Neuronal stem cell (in vitro differentiated cells): ENCODE measurements at regions not wholly inside any gene's neighbourhood (a gene's known extent, or its start where the extent isn't known, plus 50 kb on each side); places are given as distances from the start of the nearest gene placed in this dataset.

Experiments used
- DNase-seq: peaks from one replicate; pipeline ENCODE4 v3.0.0-alpha.2; 2013; ENCODE audit warnings: low spot score
- H2AFZ ChIP-seq: one replicate; pipeline ENCODE4 v1.6.1; 2013; ENCODE audit warnings: mild to moderate bottlenecking, low read length, inconsistent platforms
- H2AK5ac ChIP-seq: 2 replicates; pipeline ENCODE4 v1.6.1; 2013; ENCODE audit warnings: low read depth, mild to moderate bottlenecking, inconsistent platforms, low read length, moderate library complexity, mixed read lengths
- H2BK120ac ChIP-seq: 2 replicates; pipeline ENCODE4 v1.6.1; 2013; ENCODE audit warnings: low read depth, mild to moderate bottlenecking, inconsistent platforms, low read length, moderate library complexity, mixed read lengths
- H2BK12ac ChIP-seq: one replicate; pipeline ENCODE4 v1.6.1; 2013; ENCODE audit warnings: low read length, inconsistent platforms
- H2BK15ac ChIP-seq: 2 replicates; pipeline ENCODE4 v1.6.1; 2013; ENCODE audit warnings: mild to moderate bottlenecking, low read length, inconsistent platforms, mixed read lengths
- H2BK5ac ChIP-seq: one replicate; pipeline ENCODE4 v1.6.1; 2013; ENCODE audit warnings: inconsistent platforms, mild to moderate bottlenecking, low read length, moderate library complexity
- H3K14ac ChIP-seq: one replicate; pipeline ENCODE4 v1.6.1; 2013; ENCODE audit warnings: low read length, inconsistent platforms
- H3K18ac ChIP-seq: 2 replicates; pipeline ENCODE4 v1.6.1; 2013; ENCODE audit warnings: low read length, inconsistent platforms
- H3K23ac ChIP-seq: 2 replicates; pipeline ENCODE4 v1.6.1; 2013; ENCODE audit warnings: low read depth, mild to moderate bottlenecking, mixed read lengths, low read length, inconsistent platforms; ENCODE audit not compliant: poor library complexity
- H3K27ac ChIP-seq: replicated peaks from 3 replicates; pipeline ENCODE4 v1.5.1; 2013; ENCODE audit warnings: low read length, inconsistent platforms
- H3K27me3 ChIP-seq, 3 experiments: 2 replicates each; pipeline ENCODE4 v1.6.1; 2013; ENCODE audit warnings: low read length in 3 of 3, mild to moderate bottlenecking in 2 of 3, inconsistent platforms in 1 of 3, low read depth in 1 of 3, mixed read lengths in 1 of 3, moderate library complexity in 1 of 3; ENCODE audit not compliant: control insufficient read depth in 3 of 3, insufficient read depth in 3 of 3
- H3K36me3 ChIP-seq, 2 donors: replicated peaks in 1 of 2; 2 replicates each; pipeline ENCODE4 v1.6.1; 2013; ENCODE audit warnings: low read length in 2 of 2; ENCODE audit not compliant: control insufficient read depth in 2 of 2, insufficient read depth in 2 of 2
- H3K4ac ChIP-seq: 2 replicates; pipeline ENCODE4 v1.6.1; 2013; ENCODE audit warnings: inconsistent platforms, mild to moderate bottlenecking, low read length, moderate library complexity
- H3K4me1 ChIP-seq, 2 donors: 1 replicate in 1 of 2; 2 replicates in 1 of 2; pipeline ENCODE4 v1.6.1; 2013; ENCODE audit warnings: low read length in 2 of 2, low read depth in 1 of 2; ENCODE audit not compliant: control insufficient read depth in 2 of 2, insufficient read depth in 1 of 2
- H3K4me2 ChIP-seq: one replicate; pipeline ENCODE4 v1.6.1; 2013; ENCODE audit warnings: mild to moderate bottlenecking, low read length, inconsistent platforms; ENCODE audit not compliant: insufficient read depth, poor library complexity, severe bottlenecking
- H3K4me3 ChIP-seq, 2 donors: 2 replicates each; pipeline ENCODE4 v1.5.1; 2013; ENCODE audit warnings: low read length in 2 of 2, mild to moderate bottlenecking in 2 of 2, inconsistent platforms in 1 of 2, moderate library complexity in 1 of 2
- H3K79me1 ChIP-seq: one replicate; pipeline ENCODE4 v1.6.1; 2013; ENCODE audit warnings: low read depth, mild to moderate bottlenecking, inconsistent platforms, low read length, moderate library complexity
- H3K9ac ChIP-seq: one replicate; pipeline ENCODE4 v1.6.1; 2013; ENCODE audit warnings: mild to moderate bottlenecking, low read depth, low read length, inconsistent platforms; ENCODE audit not compliant: poor library complexity
- H3K9me3 ChIP-seq, 2 donors: replicated peaks in 1 of 2; 2 replicates each; pipeline versions ENCODE3 to v1.6.1; 2013; ENCODE audit warnings: low read length in 2 of 2, mild to moderate bottlenecking in 2 of 2, inconsistent platforms in 1 of 2, low read depth in 1 of 2, mixed read lengths in 1 of 2, moderate library complexity in 1 of 2; ENCODE audit not compliant: control insufficient read depth in 2 of 2, insufficient read depth in 1 of 2
- H4K8ac ChIP-seq: one replicate; pipeline ENCODE4 v1.6.1; 2013; ENCODE audit warnings: low read depth, mild to moderate bottlenecking, inconsistent platforms, low read length, moderate library complexity
- H4K91ac ChIP-seq: one replicate; pipeline ENCODE4 v1.6.1; 2013; ENCODE audit warnings: low read length, low read depth, mild to moderate bottlenecking, inconsistent platforms; ENCODE audit not compliant: poor library complexity
- WGBS, 2 donors: extraction: QIAGEN DNeasy Blood & Tissue Kit; methylation state at CpG; one replicate each; pipeline ENCODE4 v1.1.7; 2013; ENCODE audit warnings: missing lambda C conversion rate in 2 of 2, mixed read lengths in 1 of 2; ENCODE audit not compliant: insufficient read length in 2 of 2, insufficient replicate concordance in 1 of 2; ENCODE audit errors: extremely low coverage in 2 of 2; 5-methylcytosine and 5-hydroxymethylcytosine counted together

DNA sequence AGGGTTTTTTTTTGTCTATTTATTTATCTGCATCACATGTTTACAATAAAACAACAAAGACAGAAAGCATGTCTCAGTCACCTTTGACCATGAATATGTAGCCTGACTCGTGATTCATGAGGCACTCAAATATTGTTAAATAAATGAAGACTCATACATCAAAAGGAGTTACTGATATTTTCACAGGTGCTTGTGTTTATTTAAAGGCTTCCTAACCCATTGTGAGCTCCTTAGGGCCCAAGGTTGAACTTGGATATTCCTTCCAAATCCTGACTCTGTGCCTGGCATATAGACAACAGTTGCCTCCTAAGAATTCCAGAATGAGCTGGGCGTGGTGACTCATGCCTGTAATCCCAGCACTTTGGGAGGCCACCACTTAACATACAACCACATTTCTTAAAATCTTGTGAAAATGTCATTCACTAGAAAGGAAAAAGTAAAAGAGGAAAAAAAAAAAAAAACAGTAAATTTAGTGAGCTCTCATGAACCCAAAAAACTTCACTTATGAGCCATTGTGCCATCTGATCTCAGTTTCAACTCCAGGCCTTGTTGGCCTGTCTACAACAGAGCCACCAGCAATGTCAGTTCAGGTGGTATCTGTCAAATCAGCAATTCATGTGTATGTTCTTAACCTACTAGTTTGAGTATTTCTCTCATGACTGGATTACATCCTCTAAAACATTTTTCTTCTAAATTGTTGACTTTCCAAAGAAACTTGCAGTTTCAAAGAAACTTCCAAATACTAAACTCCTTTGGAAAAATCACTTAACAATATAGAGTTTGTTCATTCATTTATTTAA is 162.7 kb upstream of the MARCKS start:
- no CpG with 5 or more reads among the region's 2 CpGs for WGBS, 2 donors
- Histone ChIP-seq H3K27me3 (no peaks in the 10 kb centered on the region), H3K4me3 (no peak overlapping the region), H2AK5ac (no peak overlapping the region), H3K4me2 (no peak overlapping the region), H2AFZ (no peak overlapping the region), H3K79me1 (no peaks in the 10 kb centered on the region), H3K9me3 (no peaks in the 10 kb centered on the region), H2BK15ac (no peak overlapping the region), H3K14ac (no peak overlapping the region), H2BK5ac (no peak overlapping the region), H4K91ac (no peak overlapping the region), H3K9ac (no peak overlapping the region), H3K4me1 (no peaks in the 10 kb centered on the region), H3K18ac (no peak overlapping the region), H3K36me3 (no peaks in the 10 kb centered on the region), H4K8ac (no peak overlapping the region), H2BK12ac (no peak overlapping the region), H3K23ac (no peak overlapping the region), H2BK120ac (no peak overlapping the region), H3K4ac (no peak overlapping the region), H3K27ac (no peak overlapping the region)
- DNase-seq: no peak

DNA sequence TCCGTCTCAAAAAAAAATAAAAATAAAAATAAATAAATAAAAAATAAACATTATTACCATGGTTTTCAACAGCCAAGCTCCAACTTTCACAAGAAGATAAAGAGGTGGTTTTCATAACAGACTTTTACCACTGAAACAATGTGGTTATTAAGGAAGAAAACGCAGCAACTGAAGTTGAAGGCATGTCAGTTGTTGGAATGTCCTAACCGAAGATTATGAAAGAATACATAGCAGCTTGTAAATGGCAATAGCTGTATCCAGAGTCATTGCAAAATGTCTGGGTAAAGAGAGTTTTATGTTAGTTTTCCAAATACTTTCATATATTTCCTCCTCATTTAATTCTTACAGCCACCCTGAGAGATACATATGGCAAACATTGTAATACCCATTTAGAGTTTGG is 161.6 kb upstream of the MARCKS start:
- no peaks in the 10 kb centered on the region for H3K4me1 ChIP-seq
- H3K4me2 ChIP-seq: no peak overlapping the region
- H4K91ac ChIP-seq: no peak overlapping the region
- H3K27ac ChIP-seq: no peak overlapping the region
- no peaks in the 10 kb centered on the region for H3K36me3 ChIP-seq
- H2AFZ ChIP-seq: no peak overlapping the region
- H3K27me3 ChIP-seq: no peaks in the 10 kb centered on the region
- H3K9me3 ChIP-seq: no peaks in the 10 kb centered on the region
- H4K8ac ChIP-seq: no peak overlapping the region
- no peaks in the 10 kb centered on the region for H3K79me1 ChIP-seq
- H2BK120ac ChIP-seq: no peak overlapping the region
- no peak overlapping the region for H3K4me3 ChIP-seq
- H2BK5ac ChIP-seq: no peak overlapping the region
- H3K9ac ChIP-seq: no peak overlapping the region
- no peak overlapping the region for H3K18ac ChIP-seq
- no peak overlapping the region for H3K14ac ChIP-seq
- no peak overlapping the region for H3K4ac ChIP-seq
- WGBS, 2 donors: no CpG with 5 or more reads among the region's 3 CpGs
- no peak overlapping the region for H2BK12ac ChIP-seq
- no peak overlapping the region for H2BK15ac ChIP-seq
- H2AK5ac ChIP-seq: no peak overlapping the region
- DNase-seq: no peak
- no peak overlapping the region for H3K23ac ChIP-seq

DNA sequence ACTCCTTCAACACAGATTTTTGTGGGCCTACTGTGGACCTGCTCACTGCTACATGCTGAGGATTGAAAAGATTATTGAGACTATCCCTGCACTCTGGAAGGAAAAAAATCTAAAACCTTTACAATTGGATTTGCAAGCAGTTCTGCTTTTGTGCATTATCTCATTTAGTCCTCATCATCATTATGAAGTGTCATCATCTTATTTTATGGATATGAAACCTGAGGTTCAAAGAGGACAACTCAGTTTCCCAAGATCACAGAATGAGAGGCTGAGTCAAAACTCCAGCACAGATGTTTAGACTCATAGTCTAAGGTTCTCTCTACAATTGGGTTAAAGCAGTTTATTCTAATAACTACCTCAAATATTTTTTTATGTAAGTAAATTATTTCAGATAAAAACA is 160.2 kb upstream of the MARCKS start:
- H3K79me1 ChIP-seq: no peaks in the 10 kb centered on the region
- H4K8ac ChIP-seq: no peak overlapping the region
- no peak for DNase-seq
- H3K18ac ChIP-seq: no peak overlapping the region
- no peaks in the 10 kb centered on the region for H3K27me3 ChIP-seq
- H2BK5ac ChIP-seq: no peak overlapping the region
- no peak overlapping the region for H3K27ac ChIP-seq
- H3K14ac ChIP-seq: no peak overlapping the region
- H2AFZ ChIP-seq: no peak overlapping the region
- no peaks in the 10 kb centered on the region for H3K9me3 ChIP-seq
- H2BK120ac ChIP-seq: no peak overlapping the region
- no peak overlapping the region for H4K91ac ChIP-seq
- no peak overlapping the region for H3K9ac ChIP-seq
- no peaks in the 10 kb centered on the region for H3K4me1 ChIP-seq
- H2AK5ac ChIP-seq: no peak overlapping the region
- no peak overlapping the region for H3K4ac ChIP-seq
- H2BK15ac ChIP-seq: no peak overlapping the region
- no peak overlapping the region for H3K4me2 ChIP-seq
- no peak overlapping the region for H3K23ac ChIP-seq
- H3K4me3 ChIP-seq: no peak overlapping the region
- no peak overlapping the region for H2BK12ac ChIP-seq
- H3K36me3 ChIP-seq: no peaks in the 10 kb centered on the region

DNA sequence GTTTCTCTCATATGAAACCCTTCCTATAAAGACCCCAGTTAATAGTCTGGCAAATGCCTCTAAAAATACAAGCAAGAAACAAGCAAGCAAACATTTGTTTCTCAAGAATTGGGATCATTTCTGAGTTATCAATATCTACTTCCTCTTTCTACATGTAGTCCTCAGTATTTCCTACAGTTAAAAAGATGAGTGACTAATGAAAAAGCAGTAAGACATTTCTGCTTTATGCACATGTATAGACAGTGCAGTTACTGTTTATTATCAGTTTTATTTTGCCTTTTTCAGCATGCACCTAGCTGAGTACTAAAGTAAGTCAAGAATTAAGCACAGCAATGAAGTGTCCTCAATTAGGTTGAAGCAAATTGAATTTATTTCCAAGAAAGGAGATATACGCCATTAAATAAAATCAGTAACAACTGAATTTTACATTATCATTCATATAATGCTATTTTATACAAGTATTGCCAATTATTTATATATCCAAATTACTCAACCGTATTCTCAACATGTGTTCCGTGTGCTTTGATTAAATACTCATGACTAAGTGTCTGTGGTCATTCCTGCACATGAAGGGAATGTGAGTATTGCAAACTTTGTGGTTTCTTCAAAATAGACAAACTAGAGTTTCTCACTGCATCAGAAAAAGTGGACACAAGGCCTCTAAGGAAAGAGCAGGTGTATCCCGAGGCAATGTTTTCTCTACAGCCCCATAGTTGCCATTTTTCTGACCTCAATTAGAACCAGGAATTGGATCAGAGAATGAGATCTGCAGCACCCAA is 159.3 kb upstream of the MARCKS start:
- H2BK120ac ChIP-seq: no peak overlapping the region
- no peak overlapping the region for H2BK12ac ChIP-seq
- no peak overlapping the region for H3K14ac ChIP-seq
- H4K8ac ChIP-seq: no peak overlapping the region
- no peak overlapping the region for H2AFZ ChIP-seq
- no peaks in the 10 kb centered on the region for H3K27me3 ChIP-seq
- H2BK5ac ChIP-seq: no peak overlapping the region
- no peak overlapping the region for H3K23ac ChIP-seq
- H3K18ac ChIP-seq: no peak overlapping the region
- H3K79me1 ChIP-seq: no peaks in the 10 kb centered on the region
- WGBS, 2 donors: no CpG with 5 or more reads among the region's 4 CpGs
- no peak overlapping the region for H3K27ac ChIP-seq
- no peak overlapping the region for H2AK5ac ChIP-seq
- H4K91ac ChIP-seq: no peak overlapping the region
- DNase-seq: no peak
- no peaks in the 10 kb centered on the region for H3K4me1 ChIP-seq
- no peak overlapping the region for H3K9ac ChIP-seq
- H3K4me3 ChIP-seq: no peak overlapping the region
- no peaks in the 10 kb centered on the region for H3K9me3 ChIP-seq
- H3K36me3 ChIP-seq: no peaks in the 10 kb centered on the region
- no peak overlapping the region for H3K4me2 ChIP-seq
- no peak overlapping the region for H3K4ac ChIP-seq
- H2BK15ac ChIP-seq: no peak overlapping the region
